ENCODE measurements at regions not wholly inside any gene's neighbourhood (a gene's known extent, or its start where the extent isn't known, plus 50 kb on each side); places are given as distances from the start of the nearest gene placed in this dataset.

GRCh38 chr12:93121729-93122488, 192.8 kb upstream of the EEA1 start:
- DNase-seq (ENCODE audit: low spot score) = no peak
- H3K27me3 Mint-ChIP-seq (ENCODE audit: low read depth) = no peaks in the 10 kb centered on the region
- H3K4me3 Mint-ChIP-seq = no peak overlapping the region
- H3K4me1 Mint-ChIP-seq (ENCODE audit: low read depth) = no peaks in the 10 kb centered on the region
- no peaks in the 10 kb centered on the region for H3K36me3 Mint-ChIP-seq (ENCODE audit: low read depth)
- no peaks in the 10 kb centered on the region for H3K9me3 Mint-ChIP-seq
- H3K27ac Mint-ChIP-seq = no peak overlapping the region

- no peak for DNase-seq (ENCODE audit: low spot score)
- H3K27ac Mint-ChIP-seq = no peak overlapping the region
- H3K9me3 Mint-ChIP-seq = no peaks in the 10 kb centered on the region
- H3K27me3 Mint-ChIP-seq (ENCODE audit: low read depth) = no peaks in the 10 kb centered on the region
- no peak overlapping the region for H3K4me3 Mint-ChIP-seq
- no peaks in the 10 kb centered on the region for H3K36me3 Mint-ChIP-seq (ENCODE audit: low read depth)
- H3K4me1 Mint-ChIP-seq (ENCODE audit: low read depth) = no peaks in the 10 kb centered on the region
These were observed 193.5 kb upstream of the EEA1 start for GRCh38 chr12:93122569-93123091.

DNA sequence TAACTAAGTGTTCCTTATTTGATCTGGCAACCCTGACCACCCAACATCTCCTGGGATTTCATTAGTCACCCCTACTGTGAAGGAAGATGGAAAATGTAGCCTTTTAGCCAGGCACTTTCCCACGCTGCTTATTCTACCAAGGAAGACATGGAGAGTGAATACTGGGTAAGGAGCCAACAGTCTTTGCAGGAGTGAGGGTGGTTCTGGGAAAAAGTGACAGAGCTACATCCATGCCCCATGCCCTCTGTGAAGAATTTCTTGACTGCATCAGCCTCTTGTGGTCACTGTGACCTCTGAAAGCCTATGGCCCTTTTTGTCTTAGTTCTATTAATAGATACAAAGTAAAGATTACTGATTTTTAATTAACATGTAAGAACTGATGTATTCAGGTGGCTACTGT, 196.0 kb upstream of the EEA1 start:
- H3K27me3 Mint-ChIP-seq (ENCODE audit: low read depth) = no peaks in the 10 kb centered on the region
- no peak for DNase-seq (ENCODE audit: low spot score)
- no peaks in the 10 kb centered on the region for H3K4me1 Mint-ChIP-seq (ENCODE audit: low read depth)
- no peak overlapping the region for H3K27ac Mint-ChIP-seq
- no peak overlapping the region for H3K4me3 Mint-ChIP-seq
- no peaks in the 10 kb centered on the region for H3K36me3 Mint-ChIP-seq (ENCODE audit: low read depth)
- no peaks in the 10 kb centered on the region for H3K9me3 Mint-ChIP-seq

DNA sequence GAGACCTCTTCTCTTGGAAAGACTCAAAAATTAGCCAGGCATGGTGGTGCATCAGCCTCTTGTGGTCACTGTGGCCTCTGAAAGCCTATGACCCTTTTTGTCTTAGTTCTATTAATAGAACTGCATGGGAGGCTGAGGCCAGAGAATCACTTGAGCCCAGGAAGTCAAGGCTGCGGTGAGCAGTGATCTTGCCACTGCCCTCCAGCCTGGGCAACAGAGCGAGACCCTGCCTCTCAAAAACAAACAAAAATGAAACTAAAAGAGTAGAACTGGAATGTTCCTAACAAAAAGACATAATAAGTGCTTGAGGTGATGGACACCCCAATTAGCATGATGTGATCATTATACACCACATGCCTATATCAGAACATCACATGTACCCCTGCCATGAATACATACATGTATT, 197.0 kb upstream of the EEA1 start:
- Mint-ChIP-seq H3K27me3 (ENCODE audit: low read depth) (no peaks in the 10 kb centered on the region), H3K4me3 (no peak overlapping the region), H3K27ac (no peak overlapping the region), H3K9me3 (no peaks in the 10 kb centered on the region), H3K36me3 (ENCODE audit: low read depth) (no peaks in the 10 kb centered on the region), H3K4me1 (ENCODE audit: low read depth) (no peaks in the 10 kb centered on the region)
- DNase-seq (ENCODE audit: low spot score) = no peak

DNA sequence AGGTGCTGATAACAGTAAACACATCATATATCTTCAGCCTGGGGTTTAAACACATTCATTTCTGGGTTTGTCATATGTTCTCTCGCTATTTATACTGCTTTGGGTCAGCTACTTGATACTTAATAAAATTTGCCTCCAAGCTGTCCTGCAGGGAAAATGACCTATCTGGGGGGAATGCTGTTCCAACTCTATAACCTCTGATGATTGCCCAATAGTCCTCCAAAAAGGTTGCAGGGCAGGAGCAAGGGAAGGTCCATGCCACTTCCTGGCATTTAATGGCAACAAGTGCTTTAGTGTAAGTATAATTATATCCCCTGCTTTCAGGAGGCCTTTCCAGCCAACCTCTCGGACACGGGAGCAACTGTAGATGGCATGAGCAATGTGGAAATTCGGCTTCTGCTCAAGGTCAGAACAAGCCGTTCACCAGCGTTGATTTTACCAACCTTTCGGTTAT, 198.0 kb upstream of the EEA1 start:
- H3K27ac Mint-ChIP-seq = no peak overlapping the region
- H3K27me3 Mint-ChIP-seq (ENCODE audit: low read depth) = no peaks in the 10 kb centered on the region
- H3K9me3 Mint-ChIP-seq = no peaks in the 10 kb centered on the region
- no peaks in the 10 kb centered on the region for H3K4me1 Mint-ChIP-seq (ENCODE audit: low read depth)
- no peak for DNase-seq (ENCODE audit: low spot score)
- H3K36me3 Mint-ChIP-seq (ENCODE audit: low read depth) = no peaks in the 10 kb centered on the region
- no peak overlapping the region for H3K4me3 Mint-ChIP-seq

GRCh38 chr12:93127582-93128331, 198.7 kb upstream of the EEA1 start:
- Mint-ChIP-seq H3K4me3 (no peak overlapping the region), H3K36me3 (ENCODE audit: low read depth) (no peaks in the 10 kb centered on the region), H3K27me3 (ENCODE audit: low read depth) (no peaks in the 10 kb centered on the region), H3K4me1 (ENCODE audit: low read depth) (no peaks in the 10 kb centered on the region), H3K9me3 (no peaks in the 10 kb centered on the region), H3K27ac (no peak overlapping the region)
- DNase-seq (ENCODE audit: low spot score) = no peak

- H3K4me3 Mint-ChIP-seq = no peak overlapping the region
- no peaks in the 10 kb centered on the region for H3K9me3 Mint-ChIP-seq
- H3K27me3 Mint-ChIP-seq (ENCODE audit: low read depth) = no peaks in the 10 kb centered on the region
- no peak for DNase-seq (ENCODE audit: low spot score)
- no peaks in the 10 kb centered on the region for H3K36me3 Mint-ChIP-seq (ENCODE audit: low read depth)
- no peaks in the 10 kb centered on the region for H3K4me1 Mint-ChIP-seq (ENCODE audit: low read depth)
- H3K27ac Mint-ChIP-seq = no peak overlapping the region
These were observed 199.2 kb upstream of the EEA1 start for GRCh38 chr12:93128332-93128707.

- Mint-ChIP-seq H3K4me1 (ENCODE audit: low read depth) (peaks cover 10% of the 10 kb centered on the region), H3K36me3 (ENCODE audit: low read depth) (no peaks in the 10 kb centered on the region), H3K4me3 (no peak overlapping the region), H3K9me3 (no peaks in the 10 kb centered on the region), H3K27me3 (ENCODE audit: low read depth) (no peaks in the 10 kb centered on the region), H3K27ac (no peak overlapping the region)
- DNase-seq (ENCODE audit: low spot score) = no peak
These were observed 201.4 kb upstream of the EEA1 start for GRCh38 chr12:93130366-93131054.

DNA sequence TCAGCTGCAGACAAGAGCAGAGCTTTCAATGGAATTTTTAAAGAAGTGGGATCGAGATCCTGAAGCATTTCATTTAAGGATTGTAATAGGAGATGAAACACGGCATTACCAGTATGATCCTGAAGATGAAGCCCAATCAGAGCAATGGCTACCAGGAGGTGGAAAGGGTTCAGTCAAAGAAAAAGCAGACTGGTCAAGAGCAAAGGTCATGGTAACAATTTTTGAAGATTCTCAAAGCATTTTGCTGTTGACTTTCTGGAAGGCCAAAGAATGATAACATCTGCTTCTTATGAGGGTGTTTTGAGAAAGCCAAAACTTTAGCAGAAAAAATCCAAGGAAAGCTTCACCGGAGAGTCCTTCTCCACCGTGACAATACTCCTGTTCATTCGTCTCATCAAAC, 204.3 kb upstream of the EEA1 start:
- H3K9me3 Mint-ChIP-seq = no peaks in the 10 kb centered on the region
- H3K36me3 Mint-ChIP-seq (ENCODE audit: low read depth) = no peaks in the 10 kb centered on the region
- no peak for DNase-seq (ENCODE audit: low spot score)
- H3K27ac Mint-ChIP-seq = no peak overlapping the region
- H3K4me1 Mint-ChIP-seq (ENCODE audit: low read depth) = peaks cover 22% of the 10 kb centered on the region
- H3K27me3 Mint-ChIP-seq (ENCODE audit: low read depth) = no peaks in the 10 kb centered on the region
- no peak overlapping the region for H3K4me3 Mint-ChIP-seq

DNA sequence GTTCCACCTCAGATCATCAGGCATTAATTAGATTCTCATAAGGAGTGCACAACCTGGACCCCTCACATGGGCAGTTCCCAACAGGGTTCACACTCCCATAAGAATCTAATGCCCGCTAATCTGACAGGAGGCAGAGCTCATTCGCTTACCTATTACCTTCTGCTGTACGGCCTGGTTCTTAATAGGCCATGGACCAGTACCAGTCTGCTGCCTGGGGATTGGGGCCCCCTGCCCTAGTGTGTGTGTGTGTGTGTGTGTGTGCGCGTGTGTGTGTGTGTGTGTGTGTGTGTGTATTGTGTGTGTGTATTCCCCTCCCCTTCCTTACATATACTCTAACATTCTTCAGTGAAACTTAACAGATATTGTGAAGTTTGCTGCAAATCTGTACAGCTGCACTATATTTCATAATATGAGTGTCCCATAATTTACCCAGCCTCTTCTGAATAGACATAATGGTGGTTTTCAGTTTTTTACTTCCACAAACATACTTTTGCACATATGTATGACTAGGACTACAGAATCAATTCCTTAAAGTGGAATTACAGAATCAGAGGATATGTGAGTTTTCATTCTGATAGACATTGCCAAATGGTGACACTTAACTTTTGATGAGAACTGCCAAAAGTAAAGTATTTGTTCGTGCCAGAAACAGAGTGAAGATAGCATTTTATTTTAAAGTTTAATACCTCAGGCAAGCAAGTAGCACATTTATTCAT, 205.2 kb upstream of the EEA1 start:
- no peak overlapping the region for H3K4me3 Mint-ChIP-seq
- DNase-seq (ENCODE audit: low spot score) = no peak
- H3K27me3 Mint-ChIP-seq (ENCODE audit: low read depth) = no peaks in the 10 kb centered on the region
- no peaks in the 10 kb centered on the region for H3K36me3 Mint-ChIP-seq (ENCODE audit: low read depth)
- no peaks in the 10 kb centered on the region for H3K9me3 Mint-ChIP-seq
- peaks cover 22% of the 10 kb centered on the region for H3K4me1 Mint-ChIP-seq (ENCODE audit: low read depth)
- no peak overlapping the region for H3K27ac Mint-ChIP-seq

DNA sequence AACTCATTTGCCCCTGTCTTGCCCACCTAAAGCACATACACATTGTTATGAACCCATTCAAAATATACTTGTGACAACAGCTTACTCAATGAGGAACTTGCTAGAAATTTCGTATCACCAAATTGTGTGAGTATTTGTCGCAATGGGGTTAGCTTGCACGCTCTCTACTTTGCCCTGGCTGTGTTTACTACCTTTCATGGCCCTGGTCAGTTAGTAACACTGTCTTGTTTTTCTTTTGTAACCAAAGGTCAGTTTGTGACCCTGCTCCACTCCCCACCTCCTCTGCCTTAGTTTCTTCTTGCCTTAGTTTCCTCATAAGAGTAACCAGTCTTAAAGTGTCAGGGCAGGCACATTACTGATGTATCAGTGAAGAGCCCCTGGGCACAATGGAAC, 205.8 kb upstream of the EEA1 start:
- H3K9me3 Mint-ChIP-seq = no peaks in the 10 kb centered on the region
- peak overlapping the region; percentile 56 for H3K27ac Mint-ChIP-seq
- H3K27me3 Mint-ChIP-seq (ENCODE audit: low read depth) = no peaks in the 10 kb centered on the region
- H3K4me3 Mint-ChIP-seq = no peak overlapping the region
- no peaks in the 10 kb centered on the region for H3K36me3 Mint-ChIP-seq (ENCODE audit: low read depth)
- no peak for DNase-seq (ENCODE audit: low spot score)
- H3K4me1 Mint-ChIP-seq (ENCODE audit: low read depth) = peaks cover 22% of the 10 kb centered on the region

- Mint-ChIP-seq H3K4me3 (no peak overlapping the region), H3K27ac (peak overlapping the region; percentile 56), H3K4me1 (ENCODE audit: low read depth) (peaks cover 22% of the 10 kb centered on the region), H3K27me3 (ENCODE audit: low read depth) (no peaks in the 10 kb centered on the region), H3K9me3 (no peaks in the 10 kb centered on the region), H3K36me3 (ENCODE audit: low read depth) (no peaks in the 10 kb centered on the region)
- DNase-seq (ENCODE audit: low spot score) = no peak
These were observed 206.5 kb upstream of the EEA1 start for GRCh38 chr12:93135286-93136239.
